ENCODE measurements at regions not wholly inside any gene's neighbourhood (a gene's known extent, or its start where the extent isn't known, plus 50 kb on each side); places are given as distances from the start of the nearest gene placed in this dataset.

- Histone ChIP-seq H3K4me1 (no peaks in the 10 kb centered on the region), H3K27me3 (no peaks in the 10 kb centered on the region), H3K9me3 (peaks cover 0 to 5% of the 10 kb centered on the region in 2 donors), H3K36me3 (no peaks in the 10 kb centered on the region), H3K4me3 (no peak overlapping the region), H3K27ac (no peak overlapping the region)
- TF ChIP-seq, protein P1, sequence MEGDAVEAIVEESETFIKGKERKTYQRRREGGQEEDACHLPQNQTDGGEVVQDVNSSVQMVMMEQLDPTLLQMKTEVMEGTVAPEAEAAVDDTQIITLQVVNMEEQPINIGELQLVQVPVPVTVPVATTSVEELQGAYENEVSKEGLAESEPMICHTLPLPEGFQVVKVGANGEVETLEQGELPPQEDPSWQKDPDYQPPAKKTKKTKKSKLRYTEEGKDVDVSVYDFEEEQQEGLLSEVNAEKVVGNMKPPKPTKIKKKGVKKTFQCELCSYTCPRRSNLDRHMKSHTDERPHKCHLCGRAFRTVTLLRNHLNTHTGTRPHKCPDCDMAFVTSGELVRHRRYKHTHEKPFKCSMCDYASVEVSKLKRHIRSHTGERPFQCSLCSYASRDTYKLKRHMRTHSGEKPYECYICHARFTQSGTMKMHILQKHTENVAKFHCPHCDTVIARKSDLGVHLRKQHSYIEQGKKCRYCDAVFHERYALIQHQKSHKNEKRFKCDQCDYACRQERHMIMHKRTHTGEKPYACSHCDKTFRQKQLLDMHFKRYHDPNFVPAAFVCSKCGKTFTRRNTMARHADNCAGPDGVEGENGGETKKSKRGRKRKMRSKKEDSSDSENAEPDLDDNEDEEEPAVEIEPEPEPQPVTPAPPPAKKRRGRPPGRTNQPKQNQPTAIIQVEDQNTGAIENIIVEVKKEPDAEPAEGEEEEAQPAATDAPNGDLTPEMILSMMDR (IDR thresholded peaks at IDR 0.05), result no peak
- TF ChIP-seq POLR2A (IDR thresholded peaks at IDR 0.05) (no peak), POLR2AphosphoS5 (IDR thresholded peaks at IDR 0.05) (no peak)
- no peak for DNase-seq (ENCODE audit: low spot score in 2 of 2)
- intact Hi-C loops (cut with DNase I; ENCODE audit: low total_unique reads), result no loop called here
Measured at GRCh38 chr7:53428045-53428444, 392.6 kb downstream of the POM121L12 start.

DNA sequence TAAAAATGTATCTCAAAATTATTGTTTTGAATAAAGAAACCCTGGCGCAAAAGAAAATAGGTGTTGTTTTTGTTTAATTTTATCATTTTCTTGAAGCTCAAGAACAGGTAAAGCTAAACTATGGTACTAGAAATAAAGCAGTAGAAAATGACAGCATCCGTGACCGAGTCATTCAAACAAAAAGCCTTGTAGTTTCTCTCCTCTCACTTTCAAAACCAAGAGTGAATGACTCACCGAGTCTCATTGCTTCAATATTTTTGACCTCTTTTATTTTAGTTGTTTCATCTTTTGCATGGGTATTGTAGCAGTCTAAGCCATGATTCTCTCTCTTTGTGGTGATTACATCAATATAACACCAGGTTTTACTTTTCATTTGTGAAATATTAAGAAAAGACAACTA lies 396.5 kb downstream of the POM121L12 start:
- Histone ChIP-seq H3K27ac (no peak overlapping the region), H3K4me3 (no peak overlapping the region), H3K4me1 (no peaks in the 10 kb centered on the region), H3K9me3 (peaks cover 0 to 5% of the 10 kb centered on the region in 2 donors), H3K27me3 (no peaks in the 10 kb centered on the region), H3K36me3 (no peaks in the 10 kb centered on the region)
- TF ChIP-seq POLR2A (IDR thresholded peaks at IDR 0.05) (no peak), POLR2AphosphoS5 (IDR thresholded peaks at IDR 0.05) (no peak)
- TF ChIP-seq, protein P1 (IDR thresholded peaks at IDR 0.05), result no peak
- intact Hi-C loops (cut with DNase I; ENCODE audit: low total_unique reads), result no loop called here
- no peak for DNase-seq (ENCODE audit: low spot score in 2 of 2)

DNA sequence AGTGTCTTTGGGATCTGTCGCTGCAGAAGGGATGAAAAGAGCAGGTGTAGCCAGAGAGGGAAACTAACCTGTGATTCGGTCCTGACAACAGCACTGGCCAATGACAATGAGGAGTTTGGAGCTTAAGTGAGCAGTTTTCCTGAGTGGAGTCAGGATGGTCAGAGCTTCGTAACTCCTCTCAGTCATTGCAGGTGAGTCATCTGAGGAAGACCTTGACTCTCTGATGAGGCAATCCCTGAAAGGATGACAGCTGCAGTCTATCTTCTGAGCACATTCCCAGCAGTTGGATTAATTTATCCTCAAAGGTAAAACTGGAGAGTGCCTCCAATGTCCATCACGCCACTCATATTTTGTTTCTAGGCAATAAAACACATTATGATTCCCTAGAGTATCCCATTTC lies 401.9 kb downstream of the POM121L12 start:
- Histone ChIP-seq H3K4me3 (no peak overlapping the region), H3K27ac (no peak overlapping the region), H3K4me1 (no peaks in the 10 kb centered on the region), H3K27me3 (no peaks in the 10 kb centered on the region), H3K36me3 (no peaks in the 10 kb centered on the region), H3K9me3 (no peaks in the 10 kb centered on the region)
- intact Hi-C loops (cut with DNase I; ENCODE audit: low total_unique reads), result no loop called here
- no peak for TF ChIP-seq POLR2AphosphoS5 (IDR thresholded peaks at IDR 0.05)
- no peak for DNase-seq (ENCODE audit: low spot score in 2 of 2)

- no peak for DNase-seq (ENCODE audit: low spot score in 2 of 2)
- Histone ChIP-seq H3K36me3 (no peaks in the 10 kb centered on the region), H3K27ac (no peak overlapping the region), H3K9me3 (no peaks in the 10 kb centered on the region), H3K4me3 (no peak overlapping the region), H3K27me3 (no peaks in the 10 kb centered on the region), H3K4me1 (no peaks in the 10 kb centered on the region)
- intact Hi-C loops (cut with DNase I; ENCODE audit: low total_unique reads), result no loop called here
- TF ChIP-seq POLR2AphosphoS5 (IDR thresholded peaks at IDR 0.05) (no peak), POLR2A (IDR thresholded peaks at IDR 0.05) (no peak)
- TF ChIP-seq, protein P1 (IDR thresholded peaks at IDR 0.05), result no peak
Measured at GRCh38 chr7:53446170-53446569, 410.7 kb downstream of the POM121L12 start.

DNA sequence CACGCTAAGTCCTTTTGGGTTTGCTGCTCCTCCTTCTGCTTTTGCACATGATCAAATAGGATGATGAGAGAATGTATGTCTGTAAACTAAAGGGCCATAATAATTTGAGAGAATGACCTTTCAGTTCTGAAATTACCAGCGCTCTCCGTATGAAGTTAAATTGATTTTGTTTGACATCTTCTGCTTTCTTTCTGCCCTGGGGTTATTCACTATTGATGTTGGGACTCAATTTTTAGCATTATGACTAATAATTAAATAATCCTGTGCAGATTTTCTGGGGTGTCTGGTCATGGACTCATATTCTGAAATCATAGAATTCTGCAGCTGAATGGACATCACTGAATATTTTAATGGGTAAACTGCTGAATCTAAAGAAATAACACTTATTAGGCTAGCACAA lies 423.2 kb downstream of the POM121L12 start:
- H3K4me1 ChIP-seq, result no peaks in the 10 kb centered on the region
- H3K27ac ChIP-seq, result no peak overlapping the region
- no peak overlapping the region for H3K4me3 ChIP-seq
- TF ChIP-seq POLR2AphosphoS5 (IDR thresholded peaks at IDR 0.05) (no peak), POLR2A (IDR thresholded peaks at IDR 0.05) (no peak)
- TF ChIP-seq, protein P1 (IDR thresholded peaks at IDR 0.05), result no peak
- DNase-seq (ENCODE audit: low spot score in 2 of 2), result no peak
- intact Hi-C loops (cut with DNase I; ENCODE audit: low total_unique reads), result no loop called here
- H3K36me3 ChIP-seq, result peaks cover 8% of the 10 kb centered on the region
- H3K27me3 ChIP-seq, result no peaks in the 10 kb centered on the region
- H3K9me3 ChIP-seq, result no peaks in the 10 kb centered on the region

DNA sequence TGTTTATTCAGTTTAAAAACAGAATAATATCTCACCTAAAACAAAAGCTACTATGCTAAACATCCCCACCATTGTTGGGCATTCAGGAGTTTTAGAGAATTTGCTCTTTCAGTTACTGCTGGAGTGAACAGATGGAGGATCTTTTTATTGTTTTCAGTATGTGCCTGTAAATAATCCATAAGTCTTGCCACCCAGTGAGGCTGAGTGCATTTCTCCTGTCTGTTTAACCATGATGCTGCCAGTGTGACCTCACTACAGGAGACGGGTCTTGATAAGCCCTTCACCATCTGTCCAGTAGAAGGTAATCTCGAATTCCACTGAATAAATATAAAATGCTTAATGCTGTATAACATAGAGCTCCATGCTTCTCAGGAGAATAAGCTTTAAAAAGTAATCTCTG lies 430.9 kb downstream of the POM121L12 start:
- Histone ChIP-seq H3K27me3 (no peaks in the 10 kb centered on the region), H3K36me3 (peaks cover 4% of the 10 kb centered on the region), H3K4me3 (no peak overlapping the region), H3K27ac (no peak overlapping the region), H3K4me1 (no peaks in the 10 kb centered on the region), H3K9me3 (no peaks in the 10 kb centered on the region)
- no peak for TF ChIP-seq POLR2AphosphoS5 (IDR thresholded peaks at IDR 0.05)
- TF ChIP-seq, protein P1 (IDR thresholded peaks at IDR 0.05), result no peak
- no peak for TF ChIP-seq POLR2A (IDR thresholded peaks at IDR 0.05)
- DNase-seq (ENCODE audit: low spot score in 2 of 2), result no peak
- intact Hi-C loops (cut with DNase I; ENCODE audit: low total_unique reads), result no loop called here

Measured in breast epithelium (tissue), 4 donors.